Mesothelial cell of epicardium (in vitro differentiated cells): ENCODE measurements at regions not wholly inside any gene's neighbourhood (a gene's known extent, or its start where the extent isn't known, plus 50 kb on each side); places are given as distances from the start of the nearest gene placed in this dataset.

Source experiments
- DNase-seq, 2 experiments: peaks; one replicate each; pipeline ENCODE4 v3.0.0; 2021; ENCODE audit warnings: low spot score in 2 of 2; ENCODE audit not compliant: unreplicated experiment in 2 of 2
- H3K27ac Mint-ChIP-seq: 2 replicates; pipeline ENCODE4 v1.8.0; 2021; ENCODE audit warnings: mixed read lengths
- H3K27me3 Mint-ChIP-seq: 2 replicates; pipeline ENCODE4 v1.8.0; 2021; ENCODE audit warnings: low read depth, mixed read lengths
- H3K36me3 Mint-ChIP-seq: 2 replicates; pipeline ENCODE4 v1.8.0; 2021; ENCODE audit warnings: mixed read lengths
- H3K4me1 Mint-ChIP-seq: 2 replicates; pipeline ENCODE4 v1.8.0; 2021; ENCODE audit warnings: mixed read lengths
- H3K4me3 Mint-ChIP-seq: 2 replicates; pipeline ENCODE4 v1.8.0; 2021; ENCODE audit warnings: mild to moderate bottlenecking, moderate library complexity, mixed read lengths
- H3K9me3 Mint-ChIP-seq: 2 replicates; pipeline ENCODE4 v1.8.0; 2021; ENCODE audit warnings: mixed read lengths
- TF ChIP-seq, protein P1 (sequence below): fragments of 200-600 bp; sonication (generic); IDR thresholded peaks from one replicate; pipeline ENCODE4 v1.5.0; 2021; ENCODE audit warnings: antibody characterized with exemption; ENCODE audit not compliant: unreplicated experiment

DNA sequence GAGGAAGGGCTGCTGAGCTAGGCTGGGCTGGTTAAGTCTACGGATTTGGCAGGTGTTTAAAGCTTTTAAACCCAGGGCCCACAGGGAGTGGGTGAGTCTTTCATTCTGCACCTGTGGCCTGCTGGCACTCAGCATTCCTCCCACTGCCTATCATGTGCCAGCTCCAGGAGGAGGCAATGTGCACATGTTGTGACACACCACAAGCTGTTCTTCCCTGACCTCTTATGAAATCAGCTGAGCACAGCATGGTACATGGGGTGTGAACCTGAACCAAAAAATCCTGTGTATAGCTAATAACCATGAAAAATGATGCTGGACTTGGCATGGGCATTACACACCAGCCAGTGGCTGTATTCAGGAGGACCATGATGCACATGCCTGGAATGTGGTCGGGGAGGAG is 297.9 kb upstream of the MMADHC start:
- no peak for DNase-seq
- H3K27ac Mint-ChIP-seq = no peak overlapping the region
- TF ChIP-seq, protein P1, sequence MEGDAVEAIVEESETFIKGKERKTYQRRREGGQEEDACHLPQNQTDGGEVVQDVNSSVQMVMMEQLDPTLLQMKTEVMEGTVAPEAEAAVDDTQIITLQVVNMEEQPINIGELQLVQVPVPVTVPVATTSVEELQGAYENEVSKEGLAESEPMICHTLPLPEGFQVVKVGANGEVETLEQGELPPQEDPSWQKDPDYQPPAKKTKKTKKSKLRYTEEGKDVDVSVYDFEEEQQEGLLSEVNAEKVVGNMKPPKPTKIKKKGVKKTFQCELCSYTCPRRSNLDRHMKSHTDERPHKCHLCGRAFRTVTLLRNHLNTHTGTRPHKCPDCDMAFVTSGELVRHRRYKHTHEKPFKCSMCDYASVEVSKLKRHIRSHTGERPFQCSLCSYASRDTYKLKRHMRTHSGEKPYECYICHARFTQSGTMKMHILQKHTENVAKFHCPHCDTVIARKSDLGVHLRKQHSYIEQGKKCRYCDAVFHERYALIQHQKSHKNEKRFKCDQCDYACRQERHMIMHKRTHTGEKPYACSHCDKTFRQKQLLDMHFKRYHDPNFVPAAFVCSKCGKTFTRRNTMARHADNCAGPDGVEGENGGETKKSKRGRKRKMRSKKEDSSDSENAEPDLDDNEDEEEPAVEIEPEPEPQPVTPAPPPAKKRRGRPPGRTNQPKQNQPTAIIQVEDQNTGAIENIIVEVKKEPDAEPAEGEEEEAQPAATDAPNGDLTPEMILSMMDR = no peak
- peaks cover 11% of the 10 kb centered on the region for H3K4me1 Mint-ChIP-seq
- no peaks in the 10 kb centered on the region for H3K36me3 Mint-ChIP-seq
- H3K27me3 Mint-ChIP-seq = no peaks in the 10 kb centered on the region
- H3K9me3 Mint-ChIP-seq = peaks cover 6% of the 10 kb centered on the region
- H3K4me3 Mint-ChIP-seq = no peak overlapping the region

DNA sequence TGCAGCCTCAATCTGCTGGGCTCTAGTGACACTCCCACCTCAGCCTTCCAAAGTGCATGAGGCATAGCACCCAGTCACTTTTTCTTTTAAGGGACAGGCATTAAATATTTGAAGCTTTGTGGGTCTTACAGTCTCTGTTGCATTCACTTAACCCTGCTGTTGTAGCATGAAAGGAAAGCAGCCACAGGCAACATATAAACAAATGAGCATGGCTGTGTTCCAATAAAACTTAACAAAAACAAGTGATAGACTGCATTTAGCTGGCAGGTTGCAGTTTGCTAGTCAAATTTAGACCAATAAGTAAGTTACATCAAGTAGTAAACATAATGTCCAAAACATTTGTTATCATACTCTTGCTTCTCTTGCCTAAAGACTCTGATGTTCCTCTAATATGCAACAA is 297.3 kb upstream of the MMADHC start:
- H3K27ac Mint-ChIP-seq = no peak overlapping the region
- peaks cover 6% of the 10 kb centered on the region for H3K9me3 Mint-ChIP-seq
- no peaks in the 10 kb centered on the region for H3K27me3 Mint-ChIP-seq
- H3K36me3 Mint-ChIP-seq = no peaks in the 10 kb centered on the region
- peaks cover 11% of the 10 kb centered on the region for H3K4me1 Mint-ChIP-seq
- TF ChIP-seq, protein P1 = no peak
- DNase-seq = no peak
- no peak overlapping the region for H3K4me3 Mint-ChIP-seq

DNA sequence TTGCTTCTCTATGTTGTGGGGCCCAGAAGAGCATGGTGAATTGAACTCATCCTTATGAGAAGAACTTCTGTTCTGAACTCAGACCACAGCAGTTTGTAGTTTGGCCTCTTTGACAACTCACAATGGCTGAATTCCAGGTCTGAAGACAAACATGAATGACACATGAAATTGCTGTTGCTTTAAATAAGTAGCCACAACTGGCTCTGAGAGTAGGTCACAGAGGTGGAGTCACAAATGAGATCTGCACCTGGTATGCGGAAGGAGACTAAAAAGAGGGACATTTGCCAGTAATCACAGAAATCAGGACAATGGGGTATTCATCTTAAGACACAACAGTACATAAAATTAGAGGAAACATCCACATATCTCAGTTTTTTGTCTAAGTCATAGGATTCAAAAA is 290.3 kb upstream of the MMADHC start:
- peaks cover 9% of the 10 kb centered on the region for H3K9me3 Mint-ChIP-seq

DNA sequence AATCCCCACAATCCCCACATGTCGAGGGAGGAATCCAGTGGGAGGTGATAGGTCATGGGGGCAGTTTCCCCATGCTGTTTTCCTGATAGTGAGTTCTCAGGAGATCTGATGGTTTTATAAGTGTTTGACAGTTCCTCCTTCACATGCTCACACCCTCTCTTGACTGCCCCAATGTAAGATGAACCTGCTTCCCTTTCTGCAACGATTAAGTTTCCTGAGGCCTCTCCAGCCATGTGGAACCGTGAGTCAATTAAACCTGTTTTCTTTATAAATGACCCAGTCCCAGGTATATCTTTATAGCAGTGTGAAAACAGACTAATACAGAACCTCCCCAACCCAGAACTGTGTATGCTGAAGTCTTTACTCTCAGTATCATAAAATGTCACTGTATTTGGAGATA is 289.5 kb upstream of the MMADHC start:
- DNase-seq = no peak
- TF ChIP-seq, protein P1 = no peak
- Mint-ChIP-seq H3K9me3 (peaks cover 9% of the 10 kb centered on the region), H3K27ac (no peak overlapping the region), H3K4me1 (peaks cover 5% of the 10 kb centered on the region), H3K36me3 (peaks cover 5% of the 10 kb centered on the region), H3K27me3 (no peaks in the 10 kb centered on the region), H3K4me3 (no peak overlapping the region)

More for the DNA sequence above, 290.3 kb upstream of the MMADHC start:
- TF ChIP-seq, protein P1 = no peak
- Mint-ChIP-seq H3K27ac (no peak overlapping the region), H3K36me3 (peaks cover 5% of the 10 kb centered on the region), H3K27me3 (no peaks in the 10 kb centered on the region), H3K4me1 (peaks cover 5% of the 10 kb centered on the region), H3K4me3 (no peak overlapping the region)
- no peak for DNase-seq

DNA sequence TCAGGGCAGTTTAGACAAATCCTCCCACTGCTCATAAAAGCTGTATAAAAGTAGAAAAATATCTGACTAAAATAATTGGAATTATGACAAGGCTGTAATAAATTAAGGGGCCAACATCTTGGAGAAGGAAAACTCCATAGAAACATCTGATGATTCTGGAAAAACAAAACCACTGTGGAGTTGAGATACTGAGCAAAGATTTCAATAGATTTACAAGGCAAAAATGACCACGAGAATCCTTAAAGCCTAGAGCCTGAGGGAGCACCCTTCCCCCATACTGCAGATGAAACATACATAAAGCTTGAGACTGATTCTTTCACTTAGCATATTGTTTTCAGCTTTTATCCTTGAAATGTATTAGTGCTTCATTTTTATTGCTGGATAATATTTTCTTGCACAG is 286.4 kb upstream of the MMADHC start:
- DNase-seq = no peak
- Mint-ChIP-seq H3K9me3 (peaks cover 13% of the 10 kb centered on the region), H3K36me3 (no peaks in the 10 kb centered on the region), H3K4me3 (no peak overlapping the region), H3K27ac (no peak overlapping the region), H3K27me3 (no peaks in the 10 kb centered on the region), H3K4me1 (peaks cover 5% of the 10 kb centered on the region)
- TF ChIP-seq, protein P1 = no peak

DNA sequence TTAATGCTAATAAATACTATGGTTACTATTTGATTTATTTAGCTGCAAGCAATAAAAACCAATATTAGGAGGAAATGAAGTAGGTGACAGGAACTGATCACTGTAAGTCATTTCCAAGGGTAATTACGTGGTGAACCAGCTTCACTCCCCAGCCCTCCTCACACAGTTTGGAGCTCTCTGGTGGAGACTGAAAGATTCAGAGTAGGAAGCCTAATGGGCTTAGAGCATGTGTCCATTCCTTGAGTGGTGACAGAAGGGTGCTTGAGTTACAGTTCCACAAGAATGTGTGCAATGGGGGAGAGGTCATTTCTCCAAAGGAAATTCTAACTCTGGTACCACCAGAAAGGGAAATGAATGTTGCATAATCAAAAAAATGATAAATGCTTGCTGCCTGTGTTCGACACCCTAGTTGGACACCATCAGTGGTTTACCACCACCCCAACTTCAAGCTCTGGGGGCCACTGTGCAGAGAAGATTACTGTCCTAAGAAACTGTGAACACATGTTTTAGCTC is 285.1 kb upstream of the MMADHC start:
- Mint-ChIP-seq H3K4me1 (peaks cover 5% of the 10 kb centered on the region), H3K4me3 (no peak overlapping the region), H3K36me3 (peaks cover 3% of the 10 kb centered on the region), H3K27ac (no peak overlapping the region), H3K27me3 (no peaks in the 10 kb centered on the region), H3K9me3 (peaks cover 22% of the 10 kb centered on the region)
- DNase-seq = no peak
- TF ChIP-seq, protein P1 = no peak
